H1 (cell line): ENCODE measurements at regions not wholly inside any gene's neighbourhood (a gene's known extent, or its start where the extent isn't known, plus 50 kb on each side); places are given as distances from the start of the nearest gene placed in this dataset.

Source experiments
- CTCF ChIA-PET: fragments of 300-600 bp; sonication (Branson Sonifier 250); formaldehyde crosslinking; loops from one replicate; lab custom pipeline; 2021; ENCODE audit not compliant: partially characterized antibody; lab: Charles Lee
- POLR2A ChIA-PET: fragments of 300-600 bp; sonication (Branson Sonifier 250); formaldehyde crosslinking; loops from one replicate; lab custom pipeline; 2021; ENCODE audit warnings: inconsistent platforms; ENCODE audit not compliant: partially characterized antibody; lab: Charles Lee
- DNase-seq, 2 experiments: peaks; one replicate each; pipeline versions ENCODE4 v3.0.0 to v3.0.0-alpha.2; 2010 to 2022; ENCODE audit warnings: low spot score in 2 of 2, low read depth in 1 of 2, mixed read lengths in 1 of 2
- FAIRE-seq: peaks from 2 replicates; lab custom pipeline; 2011; peaks lifted over from hg19 to GRCh38; lab: Jason Lieb, UNC
- H2AFZ ChIP-seq: 2 replicates; pipeline ENCODE4 v1.8.1; 2012; ENCODE audit warnings: low read length, inconsistent platforms
- H2AK5ac ChIP-seq: 2 replicates; pipeline ENCODE4 v1.6.1; 2013; ENCODE audit warnings: low read depth, low read length
- H2BK120ac ChIP-seq: replicated peaks from 2 replicates; pipeline ENCODE3; 2013; ENCODE audit warnings: low read depth, low read length, inconsistent platforms
- H2BK12ac ChIP-seq: 2 replicates; pipeline ENCODE4 v1.6.1; 2013; ENCODE audit warnings: low read depth, low read length
- H2BK15ac ChIP-seq: 2 replicates; pipeline ENCODE4 v1.6.1; 2013; ENCODE audit warnings: low read length
- H2BK20ac ChIP-seq: 2 replicates; pipeline ENCODE4 v1.6.1; 2013; ENCODE audit warnings: low read length
- H2BK5ac ChIP-seq: 2 replicates; pipeline ENCODE4 v1.6.1; 2013; ENCODE audit warnings: low read depth, low read length
- H3K14ac ChIP-seq: 2 replicates; pipeline ENCODE4 v1.6.1; 2013; ENCODE audit warnings: inconsistent platforms; ENCODE audit not compliant: insufficient read length
- H3K18ac ChIP-seq: 2 replicates; pipeline ENCODE4 v1.6.1; 2013; ENCODE audit warnings: low read length; ENCODE audit errors: extremely low read depth
- H3K23ac ChIP-seq: 2 replicates; pipeline ENCODE4 v1.6.1; 2013; ENCODE audit warnings: inconsistent platforms; ENCODE audit not compliant: insufficient read length
- H3K23me2 ChIP-seq: 2 replicates; pipeline ENCODE4 v1.6.1; 2013; ENCODE audit warnings: low read depth, low read length
- H3K27ac ChIP-seq: 2 replicates; pipeline ENCODE4 v1.6.1; 2011; ENCODE audit warnings: low read depth, low read length, inconsistent platforms
- H3K27me3 ChIP-seq, 4 experiments: replicated peaks in 1 of 4; 1 replicate in 1 of 4; 2 replicates in 3 of 4; pipeline versions ENCODE4 v1.6.1 to v1.8.1; 2011 to 2013; ENCODE audit warnings: low read length in 3 of 4, mild to moderate bottlenecking in 3 of 4, inconsistent platforms in 2 of 4, mixed read lengths in 2 of 4, moderate library complexity in 1 of 4; ENCODE audit not compliant: control insufficient read depth in 3 of 4, insufficient read depth in 3 of 4; ENCODE audit errors: extremely low read depth in 1 of 4
- H3K36me3 ChIP-seq, 4 experiments: 2 replicates each; pipeline versions ENCODE4 v1.6.1 to v1.8.1; 2011 to 2013; ENCODE audit warnings: mild to moderate bottlenecking in 4 of 4, low read length in 3 of 4, moderate library complexity in 2 of 4, control low read depth in 1 of 4, inconsistent platforms in 1 of 4; ENCODE audit not compliant: insufficient read depth in 4 of 4, control insufficient read depth in 2 of 4
- H3K4ac ChIP-seq: replicated peaks from 2 replicates; pipeline ENCODE3; 2013; ENCODE audit warnings: low read length, low read depth, mixed read lengths, inconsistent platforms; ENCODE audit not compliant: insufficient read length
- H3K4me1 ChIP-seq, 4 experiments: replicated peaks in 1 of 4; 1 replicate in 1 of 4; 2 replicates in 3 of 4; pipeline versions ENCODE4 v1.6.1 to v1.8.1; 2011 to 2013; ENCODE audit warnings: low read length in 3 of 4, inconsistent platforms in 2 of 4, mixed read lengths in 1 of 4; ENCODE audit not compliant: insufficient read depth in 4 of 4, control insufficient read depth in 3 of 4
- H3K4me2 ChIP-seq, 2 experiments: 2 replicates each; pipeline versions ENCODE4 v1.6.1 to v1.8.1; 2011 to 2013; ENCODE audit warnings: low read depth in 2 of 2, low read length in 2 of 2, control low read depth in 1 of 2, inconsistent platforms in 1 of 2, mild to moderate bottlenecking in 1 of 2; ENCODE audit not compliant: insufficient read depth in 1 of 2
- H3K4me3 ChIP-seq, 4 experiments: fragments of 200-600, 300-600 bp in 1 of 4; sonication (generic), shearing (Covaris generic), sonication (Bioruptor Twin) in 1 of 4; 2 replicates each; pipeline versions ENCODE4 v1.5.1 to v1.8.1; 2011 to 2016; ENCODE audit warnings: low read length in 4 of 4, low read depth in 3 of 4, control low read depth in 2 of 4, inconsistent platforms in 2 of 4, mild to moderate bottlenecking in 2 of 4, mixed read lengths in 1 of 4, moderate library complexity in 1 of 4; ENCODE audit not compliant: insufficient read depth in 2 of 4; ENCODE audit errors: extremely low read depth in 1 of 4
- H3K56ac ChIP-seq: replicated peaks from 2 replicates; pipeline ENCODE3; 2013; ENCODE audit warnings: low read depth, mild to moderate bottlenecking, mixed read lengths, low read length, inconsistent platforms; ENCODE audit not compliant: insufficient read length
- H3K79me1 ChIP-seq: 2 replicates; pipeline ENCODE4 v1.6.1; 2013; ENCODE audit warnings: low read depth, low read length, control low read depth
- H3K79me2 ChIP-seq, 2 experiments: 2 replicates each; pipeline versions ENCODE4 v1.6.1 to v1.8.1; 2012 to 2013; ENCODE audit warnings: low read length in 2 of 2, mild to moderate bottlenecking in 2 of 2, inconsistent platforms in 1 of 2; ENCODE audit not compliant: insufficient read depth in 2 of 2, control insufficient read depth in 1 of 2
- H3K9ac ChIP-seq, 4 experiments: replicated peaks in 1 of 4; 1 replicate in 1 of 4; 2 replicates in 3 of 4; pipeline versions ENCODE4 v1.6.1 to v1.8.1; 2011 to 2013; ENCODE audit warnings: low read depth in 3 of 4, low read length in 3 of 4, control low read depth in 2 of 4, mild to moderate bottlenecking in 2 of 4, moderate library complexity in 2 of 4, inconsistent platforms in 1 of 4; ENCODE audit errors: extremely low read depth in 1 of 4
- H3K9me3 ChIP-seq, 2 experiments: 2 replicates each; pipeline versions ENCODE4 v1.6.1 to v1.8.1; 2012 to 2013; ENCODE audit warnings: mild to moderate bottlenecking in 2 of 2, moderate library complexity in 2 of 2, control low read depth in 1 of 2, inconsistent platforms in 1 of 2, low read depth in 1 of 2, low read length in 1 of 2, mixed read lengths in 1 of 2; ENCODE audit not compliant: insufficient read depth in 2 of 2
- H4K20me1 ChIP-seq, 2 experiments: replicated peaks in 1 of 2; 2 replicates each; pipeline versions ENCODE3 to v1.8.1; 2011 to 2013; ENCODE audit warnings: inconsistent platforms in 2 of 2, low read length in 2 of 2, mild to moderate bottlenecking in 1 of 2; ENCODE audit not compliant: insufficient read depth in 2 of 2, control insufficient read depth in 1 of 2
- H4K5ac ChIP-seq: 2 replicates; pipeline ENCODE4 v1.6.1; 2013; ENCODE audit warnings: low read length, low read depth, mixed read lengths, inconsistent platforms; ENCODE audit not compliant: insufficient read length
- H4K8ac ChIP-seq: 2 replicates; pipeline ENCODE4 v1.8.0; 2013; ENCODE audit warnings: mild to moderate bottlenecking, moderate library complexity, low read length, inconsistent platforms; ENCODE audit not compliant: insufficient read depth; ENCODE audit errors: extremely low read depth
- H4K91ac ChIP-seq: replicated peaks from 2 replicates; pipeline ENCODE3; 2013; ENCODE audit warnings: low read length, mixed read lengths, inconsistent platforms; ENCODE audit not compliant: insufficient read length
- BACH1 ChIP-seq: IDR thresholded peaks from 2 replicates; pipeline ENCODE4 v1.6.1; 2012; ENCODE audit warnings: low read length, improper control_type of control experiment
- BCL11A ChIP-seq, 2 experiments: IDR thresholded peaks; one replicate each; pipeline ENCODE4 v1.6.1; 2011; ENCODE audit warnings: low read depth in 2 of 2, low read length in 2 of 2, mild to moderate bottlenecking in 2 of 2
- BRCA1 ChIP-seq: IDR thresholded peaks from 2 replicates; pipeline ENCODE4 v1.6.1; 2012; ENCODE audit warnings: low read depth, low read length, improper control_type of control experiment
- CTBP2 ChIP-seq: IDR thresholded peaks from 2 replicates; pipeline ENCODE4 v1.7.0; 2011; ENCODE audit warnings: borderline replicate concordance, mild to moderate bottlenecking, moderate library complexity, mixed read lengths, low read length; ENCODE audit not compliant: insufficient read depth, insufficient read length
- GTF2F1 ChIP-seq: IDR thresholded peaks from 2 replicates; pipeline ENCODE4 v1.6.1; 2012; ENCODE audit warnings: low read depth, low read length, improper control_type of control experiment, borderline replicate concordance
- TAF1 ChIP-seq: IDR thresholded peaks from 2 replicates; pipeline ENCODE4 v1.6.1; 2011; ENCODE audit warnings: mild to moderate bottlenecking, low read depth, low read length
- TF ChIP-seq, protein P1 (sequence below), 3 experiments: IDR thresholded peaks; 1 replicate in 2 of 3; 2 replicates in 1 of 3; pipeline versions ENCODE4 v1.5.1 to v1.6.1; 2011; ENCODE audit warnings: low read length in 3 of 3, mild to moderate bottlenecking in 3 of 3, inconsistent platforms in 2 of 3, low read depth in 1 of 3, moderate library complexity in 1 of 3; ENCODE audit not compliant: insufficient read depth in 1 of 3; ENCODE audit errors: control extremely low read depth in 1 of 3

DNA sequence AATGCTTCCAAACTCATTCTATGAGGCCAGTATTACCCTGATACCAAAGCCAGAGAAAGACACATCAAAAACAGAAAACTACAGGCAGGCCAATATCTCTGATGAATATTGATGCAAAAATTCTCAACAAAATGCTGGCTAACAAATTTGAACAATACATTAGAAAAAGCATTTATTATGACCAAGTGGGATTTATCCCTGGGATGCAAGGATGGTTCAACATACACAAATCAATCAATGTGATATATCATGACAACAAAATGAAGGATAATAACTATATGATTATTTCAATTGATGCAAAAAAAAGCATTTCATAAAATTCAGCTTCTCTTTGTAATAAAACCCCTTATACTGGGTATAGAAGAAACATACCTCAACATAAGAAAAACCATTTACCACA, 550.9 kb downstream of the ADCYAP1 start:
- Histone ChIP-seq H4K20me1 (no peaks in the 10 kb centered on the region), H4K8ac (no peak overlapping the region), H3K14ac (no peak overlapping the region), H3K9ac (no peak overlapping the region), H4K5ac (no peak overlapping the region), H3K4me1 (no peaks in the 10 kb centered on the region), H3K18ac (no peak overlapping the region), H2BK5ac (no peak overlapping the region), H3K36me3 (no peaks in the 10 kb centered on the region), H3K9me3 (no peaks in the 10 kb centered on the region), H3K79me1 (no peaks in the 10 kb centered on the region), H4K91ac (no peak overlapping the region), H3K27me3 (no peaks in the 10 kb centered on the region), H2BK15ac (no peak overlapping the region), H3K56ac (no peak overlapping the region), H3K23me2 (no peaks in the 10 kb centered on the region), H2BK20ac (no peak overlapping the region), H2BK120ac (no peak overlapping the region), H2AK5ac (no peak overlapping the region), H3K79me2 (no peaks in the 10 kb centered on the region), H3K4ac (no peak overlapping the region), H2BK12ac (no peak overlapping the region), H2AFZ (no peak overlapping the region), H3K27ac (no peak overlapping the region), H3K4me3 (no peak overlapping the region), H3K23ac (no peak overlapping the region), H3K4me2 (no peak overlapping the region)
- ChIA-PET POLR2A (no interaction called here), CTCF (no interaction called here)
- FAIRE-seq (no peak), DNase-seq (no peak)
- TF ChIP-seq BCL11A (IDR thresholded peaks at IDR 0.05; ENCODE audit: low read depth in 2 of 2, low read length in 2 of 2): no peak
- no peak for TF ChIP-seq BRCA1
- no peak for TF ChIP-seq CTBP2
- TF ChIP-seq, protein P1, sequence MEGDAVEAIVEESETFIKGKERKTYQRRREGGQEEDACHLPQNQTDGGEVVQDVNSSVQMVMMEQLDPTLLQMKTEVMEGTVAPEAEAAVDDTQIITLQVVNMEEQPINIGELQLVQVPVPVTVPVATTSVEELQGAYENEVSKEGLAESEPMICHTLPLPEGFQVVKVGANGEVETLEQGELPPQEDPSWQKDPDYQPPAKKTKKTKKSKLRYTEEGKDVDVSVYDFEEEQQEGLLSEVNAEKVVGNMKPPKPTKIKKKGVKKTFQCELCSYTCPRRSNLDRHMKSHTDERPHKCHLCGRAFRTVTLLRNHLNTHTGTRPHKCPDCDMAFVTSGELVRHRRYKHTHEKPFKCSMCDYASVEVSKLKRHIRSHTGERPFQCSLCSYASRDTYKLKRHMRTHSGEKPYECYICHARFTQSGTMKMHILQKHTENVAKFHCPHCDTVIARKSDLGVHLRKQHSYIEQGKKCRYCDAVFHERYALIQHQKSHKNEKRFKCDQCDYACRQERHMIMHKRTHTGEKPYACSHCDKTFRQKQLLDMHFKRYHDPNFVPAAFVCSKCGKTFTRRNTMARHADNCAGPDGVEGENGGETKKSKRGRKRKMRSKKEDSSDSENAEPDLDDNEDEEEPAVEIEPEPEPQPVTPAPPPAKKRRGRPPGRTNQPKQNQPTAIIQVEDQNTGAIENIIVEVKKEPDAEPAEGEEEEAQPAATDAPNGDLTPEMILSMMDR (IDR thresholded peaks at IDR 0.05; ENCODE audit: control extremely low read depth in 1 of 3, insufficient read depth in 1 of 3, low read depth in 1 of 3, low read length in 3 of 3): no peak
- TF ChIP-seq TAF1: no peak
- no peak for TF ChIP-seq GTF2F1
- no peak for TF ChIP-seq BACH1
